DND-41 (cell line): ENCODE measurements at regions not wholly inside any gene's neighbourhood (a gene's known extent, or its start where the extent isn't known, plus 50 kb on each side); places are given as distances from the start of the nearest gene placed in this dataset.

Source experiments
- ATAC-seq: fragments of 200-7000 bp; cut with Tn5 transposase; 3 replicates; pipeline ENCODE4 v1.9.1; 2021; ENCODE audit warnings: low read depth; ENCODE audit not compliant: insufficient read depth
- DNase-seq: peaks from one replicate; pipeline ENCODE4 v3.0.0-alpha.2; 2020
- H2AFZ ChIP-seq: 2 replicates; pipeline ENCODE4 v1.6.0; 2012; ENCODE audit warnings: low read depth, low read length
- H3K27ac ChIP-seq: 2 replicates; pipeline ENCODE4 v1.5.1; 2012; ENCODE audit warnings: low read length, inconsistent platforms
- H3K27me3 ChIP-seq: fragments of 200-600 bp; sonication (generic); 2 replicates; pipeline ENCODE4 v1.6.0; 2012; ENCODE audit warnings: low read length, mild to moderate bottlenecking, inconsistent platforms; ENCODE audit not compliant: insufficient read depth, poor library complexity
- H3K36me3 ChIP-seq: 2 replicates; pipeline ENCODE4 v1.5.1; 2012; ENCODE audit warnings: low read length, inconsistent platforms; ENCODE audit not compliant: insufficient read depth
- H3K4me1 ChIP-seq: 2 replicates; pipeline ENCODE4 v1.5.1; 2012; ENCODE audit warnings: mild to moderate bottlenecking, low read length; ENCODE audit not compliant: insufficient read depth
- H3K4me2 ChIP-seq: 2 replicates; pipeline ENCODE4 v1.6.0; 2012; ENCODE audit warnings: mild to moderate bottlenecking, moderate library complexity, low read length, inconsistent platforms; ENCODE audit not compliant: insufficient read depth
- H3K4me3 ChIP-seq, 2 experiments: fragments of 200-600 bp in 1 of 2; shearing (Covaris generic) in 1 of 2; 2 replicates each; pipeline ENCODE4 v1.5.1; 2012 to 2016; ENCODE audit warnings: inconsistent platforms in 2 of 2, low read length in 2 of 2, mild to moderate bottlenecking in 2 of 2, low read depth in 1 of 2, moderate library complexity in 1 of 2
- H3K79me2 ChIP-seq: 2 replicates; pipeline ENCODE4 v1.6.0; 2012; ENCODE audit warnings: low read length, inconsistent platforms; ENCODE audit not compliant: insufficient read depth
- H3K9ac ChIP-seq: 2 replicates; pipeline ENCODE4 v1.6.0; 2012; ENCODE audit warnings: low read depth, mild to moderate bottlenecking, inconsistent platforms, low read length, moderate library complexity
- H3K9me3 ChIP-seq: 2 replicates; pipeline ENCODE4 v1.5.1; 2012; ENCODE audit warnings: low read length, moderate library complexity, mild to moderate bottlenecking, inconsistent platforms; ENCODE audit not compliant: insufficient read depth, severe bottlenecking
- H4K20me1 ChIP-seq: 2 replicates; pipeline ENCODE4 v1.6.0; 2012; ENCODE audit warnings: low read length; ENCODE audit not compliant: insufficient read depth
- CTCF ChIP-seq: IDR thresholded peaks from 2 replicates; pipeline ENCODE4 v1.5.1; 2012; ENCODE audit warnings: borderline replicate concordance, low read length, moderate library complexity, mild to moderate bottlenecking; ENCODE audit not compliant: poor library complexity, severe bottlenecking; ENCODE audit errors: extremely low read depth
- EZH2 ChIP-seq: IDR thresholded peaks from 3 replicates; pipeline ENCODE4 v1.6.1; 2012; ENCODE audit warnings: borderline replicate concordance, low read depth, mild to moderate bottlenecking, moderate library complexity, low read length, inconsistent platforms; ENCODE audit not compliant: severe bottlenecking

DNA sequence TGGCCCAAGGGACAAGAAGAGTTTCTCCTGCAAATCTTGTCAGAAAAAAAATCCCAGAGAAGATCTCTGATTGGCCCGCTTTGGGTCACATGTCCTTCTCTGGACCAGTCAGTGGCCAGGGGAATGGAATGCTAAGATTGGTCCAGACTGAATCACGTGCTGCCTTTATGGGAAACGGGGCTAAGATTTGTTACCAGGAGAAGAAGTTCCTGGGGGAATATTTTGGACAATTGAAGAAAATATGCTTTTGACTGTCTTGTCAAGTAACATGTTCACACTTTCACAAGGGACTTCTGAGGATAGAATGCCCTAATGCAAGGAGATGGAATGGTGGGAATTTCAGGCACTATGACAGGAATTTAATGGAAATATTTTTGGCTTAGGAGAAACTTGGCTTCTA is 74.1 kb upstream of the SH3PXD2B start:
- ATAC-seq = no peak
- no peak overlapping the region for H3K4me2 ChIP-seq

DNA sequence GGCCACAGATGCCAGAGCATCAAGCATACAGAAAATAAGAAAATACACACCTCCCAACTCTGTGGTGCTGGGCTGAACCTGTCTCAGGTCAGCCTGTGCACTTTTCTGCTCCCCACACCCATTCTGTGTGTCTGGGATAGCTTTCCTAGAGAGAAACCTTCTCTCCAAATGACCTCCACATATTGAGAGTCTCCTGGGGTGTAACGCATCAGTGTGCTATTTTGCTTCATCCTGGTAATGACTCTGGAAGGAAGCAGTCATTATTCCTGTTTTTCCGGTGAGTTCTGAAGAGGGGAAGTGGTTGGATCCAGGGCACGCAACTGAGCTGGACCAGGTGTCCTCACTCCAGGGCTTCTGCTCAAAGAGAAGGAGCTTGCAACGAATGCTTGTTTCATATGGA is 73.2 kb upstream of the SH3PXD2B start:
- no peak overlapping the region for H3K4me3 ChIP-seq
- DNase-seq = no peak
- H3K9me3 ChIP-seq = peaks cover 2% of the 10 kb centered on the region
- H3K4me1 ChIP-seq = no peaks in the 10 kb centered on the region
- no peak overlapping the region for H3K9ac ChIP-seq
- no peak overlapping the region for H2AFZ ChIP-seq
- no peaks in the 10 kb centered on the region for H3K36me3 ChIP-seq
- no peak overlapping the region for H3K27ac ChIP-seq
- no peaks in the 10 kb centered on the region for H4K20me1 ChIP-seq
- no peaks in the 10 kb centered on the region for H3K79me2 ChIP-seq
- no peak overlapping the region for H3K4me2 ChIP-seq
- no peak for ATAC-seq
- TF ChIP-seq EZH2 (no peak), CTCF (no peak)
- peaks cover 5% of the 10 kb centered on the region for H3K27me3 ChIP-seq

More for the DNA sequence above, 74.1 kb upstream of the SH3PXD2B start:
- Histone ChIP-seq H3K9me3 (peaks cover 2% of the 10 kb centered on the region), H2AFZ (no peak overlapping the region), H3K27me3 (peaks cover 13% of the 10 kb centered on the region), H4K20me1 (no peaks in the 10 kb centered on the region), H3K9ac (no peak overlapping the region), H3K79me2 (no peaks in the 10 kb centered on the region), H3K4me1 (no peaks in the 10 kb centered on the region), H3K4me3 (no peak overlapping the region), H3K27ac (no peak overlapping the region), H3K36me3 (no peaks in the 10 kb centered on the region)
- TF ChIP-seq CTCF (no peak), EZH2 (no peak)
- no peak for DNase-seq

DNA sequence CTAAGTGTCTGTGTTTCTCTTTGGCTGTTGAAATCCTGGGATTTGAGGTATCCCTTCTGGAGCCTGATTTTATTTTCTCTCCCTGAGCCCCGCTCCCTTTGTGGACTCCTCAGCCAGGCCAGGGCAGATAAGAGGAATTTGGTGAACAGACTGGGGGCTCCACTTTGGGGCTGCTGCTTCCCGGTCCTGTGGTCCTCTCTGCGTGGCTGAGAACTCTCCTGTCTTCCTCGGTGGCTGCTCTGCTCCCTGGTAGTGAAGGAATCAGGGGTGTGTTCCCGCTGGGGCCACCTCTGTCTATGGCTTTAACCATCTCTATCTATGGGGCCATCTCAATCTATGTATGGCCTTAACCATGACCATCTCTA is 71.7 kb upstream of the SH3PXD2B start:
- Histone ChIP-seq H3K4me1 (no peaks in the 10 kb centered on the region), H4K20me1 (no peaks in the 10 kb centered on the region), H2AFZ (no peak overlapping the region), H3K4me2 (no peak overlapping the region), H3K36me3 (no peaks in the 10 kb centered on the region), H3K9me3 (peaks cover 7% of the 10 kb centered on the region), H3K9ac (no peak overlapping the region), H3K4me3 (no peak overlapping the region), H3K79me2 (no peaks in the 10 kb centered on the region), H3K27me3 (peaks cover 5% of the 10 kb centered on the region), H3K27ac (no peak overlapping the region)
- TF ChIP-seq EZH2 (no peak), CTCF (no peak)
- DNase-seq (no peak), ATAC-seq (no peak)
